GM18498 (cell line): ENCODE measurements at regions not wholly inside any gene's neighbourhood (a gene's known extent, or its start where the extent isn't known, plus 50 kb on each side); places are given as distances from the start of the nearest gene placed in this dataset.

ENCODE experiments used
- ATAC-seq: cut with Tn5 transposase; IDR thresholded peaks from one replicate; pipeline ENCODE4 v1.9.1; 2021; ENCODE audit warnings: mild to moderate bottlenecking, moderate library complexity; ENCODE audit not compliant: unreplicated experiment

DNA sequence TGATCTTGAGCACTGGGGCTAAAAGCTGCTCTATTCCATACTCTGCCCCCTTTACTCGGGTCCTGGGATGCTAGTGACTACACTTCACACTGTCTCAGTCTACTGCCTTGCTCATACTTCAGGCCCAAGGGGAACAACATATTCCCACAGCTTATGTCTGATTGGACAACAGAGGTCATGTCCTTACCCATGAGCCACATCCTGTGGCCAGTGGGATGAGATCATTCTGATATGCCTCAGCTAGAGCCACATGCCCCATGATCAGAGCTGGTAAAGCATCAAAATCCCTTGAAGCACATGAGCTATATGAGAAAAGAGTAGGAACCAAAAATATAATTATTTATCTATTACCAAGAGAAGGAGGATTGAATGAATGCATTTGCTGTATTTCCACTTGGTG lies 290.1 kb upstream of the TSHZ3 start:
- no peak for ATAC-seq

DNA sequence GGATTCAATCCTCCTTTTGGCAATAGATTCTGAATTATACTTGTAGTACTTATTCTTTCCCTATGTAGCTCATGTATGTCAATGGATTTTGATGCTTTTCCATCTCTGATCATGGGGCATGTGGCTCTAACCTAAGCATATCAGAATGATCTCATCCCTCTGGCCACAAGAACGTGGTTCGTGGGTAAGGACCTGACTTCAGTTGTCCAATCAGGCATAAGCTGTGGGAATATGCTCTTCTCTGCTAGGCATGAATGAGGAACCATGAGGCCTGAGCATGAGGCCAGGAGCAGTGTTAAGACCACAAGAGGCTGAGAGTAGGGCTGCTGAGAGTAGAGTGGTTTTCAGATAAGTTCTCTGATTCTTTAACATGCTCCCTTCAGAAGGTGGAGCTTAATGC lies 292.4 kb upstream of the TSHZ3 start:
- no peak for ATAC-seq

DNA sequence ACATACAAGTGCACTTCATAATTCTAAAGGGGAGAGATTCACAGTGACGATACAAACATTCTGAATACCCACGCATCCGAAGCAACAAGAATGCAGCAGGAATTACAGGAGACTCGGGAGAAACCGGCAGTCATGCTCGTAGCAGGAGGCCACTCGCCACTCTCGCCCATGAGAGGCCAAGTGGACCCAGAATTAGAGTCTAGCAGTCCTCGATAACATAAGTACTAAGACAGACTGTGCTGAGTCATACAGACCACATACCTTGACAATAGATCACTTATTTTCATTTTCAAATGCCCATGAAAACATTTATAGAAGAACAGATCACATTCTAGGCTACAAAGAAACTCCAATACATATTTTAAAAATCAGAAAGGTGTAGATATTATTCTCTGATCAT lies 299.1 kb upstream of the TSHZ3 start:
- ATAC-seq = no peak

DNA sequence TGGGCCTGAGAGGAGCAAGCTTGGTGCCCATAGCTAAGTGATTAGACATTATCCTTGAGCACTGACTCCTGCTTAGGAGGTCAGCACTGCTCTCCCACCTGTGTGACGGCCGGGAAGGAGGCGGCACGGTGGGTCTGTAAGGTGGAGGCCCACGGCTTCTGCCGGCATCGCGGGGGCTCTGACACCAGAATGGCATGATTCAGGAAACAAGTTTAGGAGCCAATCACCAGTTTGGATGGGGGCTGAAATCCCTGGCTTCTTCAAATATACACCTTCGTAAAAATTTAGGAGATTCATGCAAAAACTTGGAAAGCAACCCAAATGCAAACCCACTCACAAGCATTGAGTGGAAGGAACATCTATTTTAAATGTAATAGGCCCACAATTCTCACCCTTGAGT lies 307.3 kb upstream of the TSHZ3 start:
- no peak for ATAC-seq

DNA sequence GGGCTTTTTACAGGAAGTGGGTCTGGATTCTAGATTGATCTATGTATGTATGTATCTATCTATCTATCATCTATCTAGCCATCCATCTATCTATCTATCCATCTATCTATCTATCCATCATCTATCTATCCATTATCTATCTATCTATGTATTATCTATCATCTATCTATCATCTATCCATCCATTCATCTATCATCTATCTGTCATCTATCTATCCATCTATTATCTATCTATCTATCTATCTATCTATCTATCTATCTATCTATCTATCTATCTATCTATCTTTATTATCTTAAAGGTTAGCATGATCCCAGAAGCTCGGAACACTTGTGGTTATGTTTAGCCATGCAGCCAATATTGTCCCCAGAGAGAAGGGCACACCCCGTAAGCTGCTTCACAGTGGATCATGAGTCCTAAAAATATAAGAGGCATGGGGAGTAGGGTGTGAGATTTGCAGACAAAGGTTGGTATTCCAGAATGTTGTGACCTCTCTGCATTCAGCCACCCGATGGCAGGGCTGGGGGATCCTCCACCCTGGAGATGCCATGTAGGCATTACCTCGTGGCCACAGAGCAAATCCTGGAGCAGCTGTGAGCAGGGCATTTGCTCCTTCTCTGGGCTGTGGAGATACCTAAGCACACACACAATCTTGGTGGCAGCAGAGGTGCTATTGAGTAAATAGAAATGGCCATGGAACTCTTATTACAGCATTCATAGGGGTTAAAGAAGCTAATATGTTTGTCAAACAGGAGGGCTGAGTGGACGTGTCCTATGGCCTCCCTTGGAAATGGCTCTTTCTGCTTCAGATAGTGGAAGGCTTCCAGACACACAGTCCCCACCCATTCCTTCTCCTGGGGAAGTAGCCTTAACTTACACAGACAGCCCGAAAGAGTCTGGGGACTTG lies 310.0 kb upstream of the TSHZ3 start:
- ATAC-seq = no peak

DNA sequence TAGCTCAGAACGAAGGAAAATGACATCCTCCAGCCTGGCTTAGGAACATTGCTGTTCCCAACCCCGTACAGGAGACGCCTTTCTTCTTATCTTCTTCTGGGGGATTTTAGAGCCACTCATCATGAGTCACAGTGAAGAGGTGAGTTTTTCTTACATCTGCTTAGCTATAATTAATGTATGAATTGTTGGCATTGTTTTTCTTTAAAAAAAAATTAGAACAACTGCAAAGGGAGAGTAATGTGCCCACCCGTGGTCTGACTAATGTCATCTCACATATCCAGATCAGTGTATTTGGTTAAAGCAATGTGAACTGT lies 310.6 kb upstream of the TSHZ3 start:
- ATAC-seq = no peak

DNA sequence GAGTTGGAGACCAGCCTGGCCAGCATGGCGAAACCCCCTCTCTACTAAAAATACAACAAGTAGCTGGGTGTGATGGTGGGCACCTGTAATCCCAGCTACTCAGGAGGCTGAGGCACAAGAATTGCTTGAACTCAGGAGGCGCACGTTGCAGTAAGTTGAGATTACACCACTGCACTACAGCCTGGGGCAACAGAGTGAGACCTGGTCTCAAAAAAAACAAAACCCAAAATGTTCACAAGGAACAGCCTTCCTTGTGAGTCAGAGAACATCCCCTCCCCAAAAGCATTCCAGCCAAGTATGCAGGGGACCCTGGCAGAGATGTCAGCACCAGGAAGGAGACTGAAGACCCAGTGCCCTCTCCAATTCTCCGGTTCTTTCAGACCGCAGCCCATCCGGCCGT lies 314.9 kb upstream of the TSHZ3 start:
- ATAC-seq = no peak

DNA sequence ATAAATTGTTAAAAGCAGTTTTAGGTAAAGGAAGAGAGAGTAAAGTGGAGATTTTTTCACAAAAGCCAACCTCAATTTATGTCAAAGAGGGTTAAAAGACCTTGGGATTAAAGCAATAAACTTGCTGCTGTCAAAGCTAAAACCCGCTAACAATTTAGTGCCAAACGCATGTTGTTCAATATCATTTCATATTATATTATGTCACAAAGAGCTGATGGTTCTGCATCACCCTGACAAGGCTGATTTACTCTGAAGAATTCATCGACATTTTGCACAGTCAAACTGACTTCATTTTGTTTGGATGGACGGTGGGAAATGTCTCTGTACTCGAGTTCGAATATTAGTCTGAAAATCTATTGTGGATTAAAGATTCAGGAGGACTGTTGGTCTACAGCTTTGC lies 315.8 kb upstream of the TSHZ3 start:
- ATAC-seq = no peak

DNA sequence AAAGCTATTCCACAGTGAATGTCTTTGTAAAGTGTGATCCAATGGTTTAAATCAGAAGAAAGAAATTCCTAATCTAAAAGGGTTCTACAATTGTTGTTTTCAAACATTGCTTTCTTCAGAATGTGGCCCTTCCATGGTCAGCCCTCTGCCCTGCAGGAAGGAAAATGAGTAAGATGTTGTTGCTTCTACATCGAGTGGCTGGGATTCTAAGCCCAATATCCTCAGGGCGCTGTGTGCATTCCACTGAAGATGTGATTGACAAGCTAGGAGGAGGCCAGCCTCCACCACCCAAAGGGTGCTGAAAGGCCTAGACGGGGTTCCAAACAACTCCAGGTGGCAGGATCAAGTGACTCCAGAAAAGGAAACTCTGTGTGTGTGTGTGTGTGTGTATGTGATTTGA lies 316.9 kb upstream of the TSHZ3 start:
- no peak for ATAC-seq

DNA sequence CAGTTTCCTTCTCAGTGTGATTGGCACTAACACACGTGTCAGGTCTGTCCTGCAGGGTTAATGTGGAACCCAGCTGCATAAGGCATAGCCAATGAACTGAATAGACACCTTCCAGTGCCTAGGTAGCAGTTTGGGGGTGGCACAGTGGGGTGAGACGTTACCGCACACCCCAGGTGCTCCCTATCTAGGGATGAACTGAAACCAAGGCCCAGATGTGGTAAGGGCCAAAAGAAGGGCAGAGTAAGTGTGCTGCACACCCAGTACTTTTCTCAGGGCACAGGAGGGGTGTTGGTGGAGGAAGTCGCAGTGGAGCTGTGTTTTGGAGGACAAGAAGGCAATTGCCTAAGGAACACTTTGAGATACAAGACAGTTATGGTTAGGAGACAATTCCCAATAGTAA lies 317.9 kb upstream of the TSHZ3 start:
- ATAC-seq = no peak

DNA sequence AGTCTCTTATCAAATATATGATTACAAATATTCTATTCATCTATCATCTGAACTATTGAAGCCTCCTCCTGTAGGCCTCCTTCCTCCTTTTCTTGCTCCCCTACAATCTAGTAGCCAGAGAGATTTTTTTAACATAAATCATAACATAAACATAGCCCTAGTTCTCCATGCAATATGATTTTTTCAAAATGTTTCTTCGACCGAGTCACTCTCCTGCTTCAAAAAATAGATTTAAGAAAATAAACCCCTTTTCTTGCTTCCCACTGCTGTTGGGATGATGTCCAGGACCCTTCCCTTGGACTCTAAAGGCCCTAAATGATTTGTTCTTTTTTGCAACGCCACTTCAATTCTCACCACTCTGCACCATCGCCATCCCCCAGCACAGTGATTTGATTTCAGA lies 319.7 kb upstream of the TSHZ3 start:
- ATAC-seq = no peak

DNA sequence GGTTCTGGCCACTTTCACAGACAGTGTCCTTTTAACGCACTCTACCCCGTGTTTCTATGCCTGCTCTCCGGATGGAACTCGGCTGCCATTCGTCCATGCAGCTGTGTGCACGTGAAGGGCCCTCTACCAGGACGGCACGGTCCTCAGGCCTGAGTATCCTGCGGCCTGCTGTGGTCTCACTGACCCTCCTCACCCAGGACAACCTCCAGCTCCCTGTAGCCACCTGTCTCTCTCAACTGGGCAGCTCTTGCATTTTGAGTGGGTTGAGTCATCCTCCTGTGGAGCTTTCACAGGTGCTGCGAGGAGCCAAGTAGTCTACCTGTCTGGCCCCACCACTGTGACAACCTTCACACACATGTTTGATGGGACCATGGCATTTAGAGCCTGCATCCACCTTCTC lies 321.7 kb upstream of the TSHZ3 start:
- ATAC-seq = no peak

DNA sequence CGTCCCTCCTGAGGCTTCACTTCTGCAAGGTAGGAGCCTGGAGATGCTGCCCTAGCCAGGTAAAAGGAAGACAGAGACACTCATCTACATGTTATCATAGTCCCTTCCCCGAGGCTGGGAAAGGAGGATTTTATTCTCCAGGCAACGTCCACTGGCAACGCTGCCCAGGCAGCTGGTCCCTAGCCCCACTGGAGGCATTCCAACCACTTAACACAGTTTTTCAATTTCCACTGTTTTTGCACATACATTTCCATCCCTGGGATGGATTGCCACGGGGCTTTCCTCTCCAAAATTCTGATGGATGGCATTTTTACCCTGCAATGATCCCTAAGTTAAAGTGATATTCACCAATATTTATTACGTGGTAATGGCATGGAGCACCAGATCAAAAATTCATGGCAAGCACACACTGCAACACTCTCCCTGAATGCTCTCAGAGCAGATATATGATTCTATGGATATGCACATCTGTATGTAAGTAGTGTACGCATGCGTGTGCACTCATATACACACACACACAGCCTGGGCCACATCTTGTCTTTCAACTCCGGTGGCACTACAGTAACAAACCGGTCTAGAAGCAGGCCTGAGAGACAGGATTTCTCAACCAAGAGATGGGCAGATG lies 322.3 kb upstream of the TSHZ3 start:
- ATAC-seq = no peak

DNA sequence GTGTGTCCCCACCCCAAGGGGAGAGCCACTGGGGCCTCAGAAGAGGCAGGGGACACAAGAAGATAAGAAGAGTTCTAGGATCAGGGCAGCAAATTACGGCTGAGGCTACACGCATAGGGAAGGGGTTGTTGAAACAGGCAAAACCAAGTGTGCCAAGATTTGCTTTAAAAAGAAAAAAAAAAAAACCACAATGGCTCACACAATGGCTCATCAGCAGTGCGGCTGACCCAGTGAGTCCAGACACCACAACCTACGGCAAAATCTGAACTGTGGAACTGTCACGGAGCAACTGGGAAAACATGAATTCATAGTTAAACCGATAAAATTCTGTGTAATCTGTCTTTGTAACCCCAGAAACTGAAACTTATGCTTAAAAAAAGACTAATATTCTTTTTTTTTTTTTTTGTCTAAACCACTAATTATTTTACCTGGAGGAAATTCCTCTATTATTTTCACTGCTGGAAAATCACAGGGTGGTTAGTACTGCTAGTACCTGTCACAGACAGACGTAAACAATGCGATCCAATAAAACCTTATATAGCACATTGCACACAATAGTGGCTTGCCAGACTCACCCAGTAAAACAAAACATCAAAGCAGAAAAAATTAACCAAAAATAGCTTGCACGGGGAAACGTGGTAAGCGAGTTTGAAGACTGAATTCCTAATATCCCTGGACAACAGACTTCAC lies 325.4 kb upstream of the TSHZ3 start:
- ATAC-seq = no peak

DNA sequence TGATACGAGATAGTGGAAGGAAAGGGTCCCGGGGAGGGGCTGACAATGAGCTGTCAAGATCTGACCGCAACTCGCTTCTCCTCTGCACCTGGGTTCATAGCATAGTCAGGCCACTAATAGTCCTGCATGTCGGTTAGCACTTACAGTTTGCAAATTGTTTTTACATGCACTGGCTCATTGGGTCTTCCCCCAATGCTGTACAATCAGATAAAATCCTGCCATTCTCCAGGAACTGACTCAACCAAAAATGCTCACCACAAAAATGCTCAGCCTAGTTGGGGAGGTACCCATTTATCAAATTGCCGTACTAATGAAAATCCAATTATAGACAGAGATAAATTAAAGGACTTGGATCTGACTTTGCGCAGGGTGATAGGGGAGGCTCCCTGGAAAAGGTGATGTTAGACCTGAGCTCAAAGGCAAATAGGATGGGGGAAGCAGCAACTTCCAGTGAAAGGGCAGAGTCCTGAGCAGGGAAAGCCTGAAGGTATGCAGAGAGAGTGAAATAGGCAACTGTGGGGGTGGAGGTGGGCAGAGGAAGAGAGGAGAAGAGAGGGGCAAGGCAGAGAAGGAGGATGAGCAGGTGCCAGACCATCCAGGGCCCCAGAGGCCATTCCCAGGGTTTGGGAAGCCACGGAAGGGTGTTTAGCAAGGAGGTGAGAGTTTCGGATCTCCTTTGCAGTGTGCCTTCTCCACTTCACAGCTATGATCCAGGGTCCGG lies 326.1 kb upstream of the TSHZ3 start:
- ATAC-seq = no peak

DNA sequence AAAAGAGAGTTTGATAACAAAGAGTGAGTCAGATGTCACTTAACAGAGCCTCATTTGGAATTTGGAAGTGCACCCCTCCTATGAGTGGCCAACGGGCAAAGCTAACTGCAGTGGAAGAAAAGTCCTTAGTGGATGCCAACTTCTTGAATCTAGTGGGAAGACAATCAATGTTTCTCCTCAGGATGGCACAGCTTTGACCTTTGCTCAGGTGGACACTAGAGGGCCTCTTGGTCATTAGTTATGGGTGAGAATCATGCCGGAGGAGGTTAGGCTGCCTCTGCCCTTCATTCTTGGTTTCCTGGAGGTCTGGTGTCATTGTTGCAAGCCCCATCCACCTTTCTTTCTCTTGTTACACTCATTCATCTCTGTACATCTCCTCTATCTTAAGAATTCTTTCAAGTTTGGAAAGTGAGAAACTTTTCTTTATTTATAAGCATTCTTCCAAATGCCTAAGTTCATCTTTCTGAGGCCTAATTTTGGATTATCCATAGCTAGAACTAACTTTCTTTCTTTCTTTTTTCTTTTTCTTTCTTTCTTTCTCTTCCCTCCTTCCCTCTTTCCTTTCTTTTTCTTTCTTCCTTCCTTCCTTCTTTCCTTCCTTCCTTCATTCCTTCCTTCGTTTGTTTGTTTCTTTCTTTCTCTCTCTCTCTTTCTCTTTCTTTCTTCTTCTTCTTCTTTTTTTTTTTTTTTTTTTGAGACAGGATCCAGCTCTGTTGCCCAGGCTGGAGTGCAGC lies 327.2 kb upstream of the TSHZ3 start:
- ATAC-seq = no peak

DNA sequence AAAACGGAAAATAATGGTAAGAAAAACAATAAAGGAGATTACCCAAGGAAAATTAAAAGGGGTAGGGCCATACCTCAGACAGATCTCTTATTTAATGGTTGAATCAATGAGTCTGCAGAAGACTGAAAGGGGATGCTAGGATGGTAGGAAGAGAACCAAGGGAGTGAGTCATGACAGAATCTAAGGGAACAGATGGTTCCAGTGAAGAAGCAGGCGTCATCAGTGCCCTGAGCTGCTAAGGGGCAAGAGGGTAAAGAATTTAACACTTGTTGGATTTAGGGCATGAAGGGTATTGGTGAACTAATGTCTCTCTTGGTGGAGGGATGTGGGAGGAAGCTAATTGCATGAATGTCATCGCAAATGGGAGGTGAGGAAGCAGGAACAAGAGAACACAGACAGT lies 329.2 kb upstream of the TSHZ3 start:
- ATAC-seq = no peak

DNA sequence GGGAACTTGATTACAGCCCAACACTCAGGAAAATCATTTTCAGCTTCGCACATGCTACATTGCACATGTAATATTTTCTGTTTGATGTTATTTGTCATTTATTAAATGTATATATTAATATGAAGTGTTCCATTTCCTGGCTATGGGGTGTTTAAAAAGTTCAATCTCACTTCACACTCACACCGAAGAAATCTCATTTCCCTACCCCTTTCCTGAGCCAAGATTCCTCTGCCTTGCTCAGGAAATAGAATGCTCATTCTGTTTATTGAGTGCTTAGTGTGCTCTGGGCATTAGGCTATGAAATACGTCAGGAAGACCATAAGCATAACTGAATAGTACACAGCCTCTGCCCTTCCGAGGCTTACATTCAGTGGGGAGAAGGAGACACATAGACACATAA lies 331.9 kb upstream of the TSHZ3 start:
- no peak for ATAC-seq

DNA sequence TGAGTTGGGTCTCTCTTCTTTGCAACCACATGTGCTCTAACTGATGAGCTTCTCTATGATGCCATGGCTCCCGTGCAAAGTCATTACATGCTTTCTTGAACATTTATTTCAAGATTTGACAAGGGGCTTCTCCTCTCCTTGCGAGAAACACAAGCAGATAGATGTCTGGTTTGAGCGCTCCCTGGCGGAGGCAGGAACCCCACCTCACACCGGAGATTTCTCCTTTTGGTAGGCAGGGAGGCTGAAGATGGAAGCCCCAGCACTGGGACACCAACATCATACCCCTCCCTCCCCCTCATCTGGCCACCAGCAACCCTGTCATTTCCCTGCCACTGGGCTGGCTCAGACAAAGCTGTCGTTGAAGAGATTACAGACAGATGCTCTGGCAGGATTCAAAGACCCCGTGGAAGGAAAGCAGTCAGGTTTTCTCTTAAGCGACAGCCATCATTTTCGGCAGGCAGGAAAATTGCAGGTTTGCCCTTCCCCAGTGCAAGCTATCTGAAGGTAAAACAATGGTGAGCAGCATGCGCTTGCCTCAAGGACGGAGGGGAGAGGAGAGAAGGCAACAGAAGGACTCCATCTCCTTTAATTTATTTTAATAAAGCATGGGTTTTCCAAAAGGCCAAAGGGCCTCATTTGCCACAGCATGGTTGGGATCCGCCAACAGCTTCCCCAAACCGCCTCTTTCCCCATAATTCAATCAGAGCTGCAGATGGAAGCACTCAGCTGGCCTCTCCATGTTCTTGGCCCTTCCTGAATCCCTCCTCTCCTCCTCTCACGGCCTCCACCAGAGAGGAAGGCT lies 344.1 kb upstream of the TSHZ3 start:
- ATAC-seq = no peak

DNA sequence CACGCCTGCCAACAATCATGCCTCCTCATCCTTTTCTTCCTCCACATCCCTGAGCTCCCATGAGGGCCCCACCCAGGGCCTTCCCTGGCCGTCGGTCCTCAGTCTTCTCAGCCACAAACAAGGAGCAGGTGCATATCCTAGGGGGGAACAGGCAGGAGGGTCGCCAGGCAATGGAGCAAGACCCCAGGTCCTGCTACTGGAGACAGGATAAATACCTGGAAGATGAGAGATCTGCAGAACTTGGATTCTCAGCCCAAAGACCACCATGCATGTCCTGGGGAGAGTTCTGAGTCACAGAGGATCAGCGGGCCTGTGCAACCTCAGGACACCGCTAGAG lies 344.7 kb upstream of the TSHZ3 start:
- no peak for ATAC-seq
